ENCODE measurements at regions not wholly inside any gene's neighbourhood (a gene's known extent, or its start where the extent isn't known, plus 50 kb on each side); places are given as distances from the start of the nearest gene placed in this dataset.

DNA sequence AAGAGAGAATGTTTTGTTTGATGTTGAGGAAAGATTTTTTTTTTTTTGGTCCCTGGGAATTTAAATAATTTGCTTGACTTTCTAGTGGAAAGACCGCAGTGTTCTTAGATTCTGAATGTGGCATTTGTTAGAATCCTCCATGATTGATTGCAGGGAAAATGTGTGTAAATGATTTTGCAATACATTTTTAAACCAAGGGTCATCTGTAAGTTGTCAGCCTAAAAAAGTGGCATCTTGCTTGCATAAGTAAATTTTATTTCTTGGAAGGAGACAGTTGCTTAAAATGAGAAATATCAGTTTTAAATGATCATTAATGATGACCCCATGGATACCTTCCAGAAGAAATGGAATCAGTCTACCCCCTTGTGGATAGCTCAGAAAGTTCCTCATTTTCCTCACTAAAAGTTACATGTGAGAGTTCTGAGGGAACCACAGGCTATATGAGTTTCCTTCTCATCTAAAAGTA lies 105.1 kb upstream of the SLC25A48 start:
- Histone ChIP-seq H3K9ac (ENCODE audit: low read depth, low read length) (no peak overlapping the region), H3K9me3 (ENCODE audit: insufficient read depth, low read length, severe bottlenecking) (no peaks in the 10 kb centered on the region), H4K20me1 (ENCODE audit: insufficient read depth, low read length) (no peaks in the 10 kb centered on the region), H2AFZ (ENCODE audit: low read depth, low read length) (no peak overlapping the region), H3K79me2 (ENCODE audit: insufficient read depth, low read length) (no peaks in the 10 kb centered on the region), H3K36me3 (ENCODE audit: insufficient read depth, low read length) (no peaks in the 10 kb centered on the region), H3K27me3 (ENCODE audit: insufficient read depth, low read length, poor library complexity) (peaks cover 6% of the 10 kb centered on the region), H3K4me2 (ENCODE audit: insufficient read depth, low read length) (no peak overlapping the region), H3K4me1 (ENCODE audit: insufficient read depth, low read length) (no peaks in the 10 kb centered on the region), H3K27ac (ENCODE audit: low read length) (no peak overlapping the region), H3K4me3 (ENCODE audit: low read depth in 1 of 2, low read length in 2 of 2) (no peak overlapping the region)
- DNase-seq, result no peak
- no peak for ATAC-seq (ENCODE audit: insufficient read depth, low read depth)
- no peak for TF ChIP-seq EZH2 (IDR thresholded peaks at IDR 0.05; ENCODE audit: borderline replicate concordance, low read depth, low read length, severe bottlenecking)
- TF ChIP-seq, protein P1, sequence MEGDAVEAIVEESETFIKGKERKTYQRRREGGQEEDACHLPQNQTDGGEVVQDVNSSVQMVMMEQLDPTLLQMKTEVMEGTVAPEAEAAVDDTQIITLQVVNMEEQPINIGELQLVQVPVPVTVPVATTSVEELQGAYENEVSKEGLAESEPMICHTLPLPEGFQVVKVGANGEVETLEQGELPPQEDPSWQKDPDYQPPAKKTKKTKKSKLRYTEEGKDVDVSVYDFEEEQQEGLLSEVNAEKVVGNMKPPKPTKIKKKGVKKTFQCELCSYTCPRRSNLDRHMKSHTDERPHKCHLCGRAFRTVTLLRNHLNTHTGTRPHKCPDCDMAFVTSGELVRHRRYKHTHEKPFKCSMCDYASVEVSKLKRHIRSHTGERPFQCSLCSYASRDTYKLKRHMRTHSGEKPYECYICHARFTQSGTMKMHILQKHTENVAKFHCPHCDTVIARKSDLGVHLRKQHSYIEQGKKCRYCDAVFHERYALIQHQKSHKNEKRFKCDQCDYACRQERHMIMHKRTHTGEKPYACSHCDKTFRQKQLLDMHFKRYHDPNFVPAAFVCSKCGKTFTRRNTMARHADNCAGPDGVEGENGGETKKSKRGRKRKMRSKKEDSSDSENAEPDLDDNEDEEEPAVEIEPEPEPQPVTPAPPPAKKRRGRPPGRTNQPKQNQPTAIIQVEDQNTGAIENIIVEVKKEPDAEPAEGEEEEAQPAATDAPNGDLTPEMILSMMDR (IDR thresholded peaks at IDR 0.05; ENCODE audit: borderline replicate concordance, extremely low read depth, low read length, poor library complexity, severe bottlenecking), result no peak

GRCh38 chr5:135724617-135725016 lies 109.8 kb upstream of the SLC25A48 start:
- no peak overlapping the region for H3K27ac ChIP-seq (ENCODE audit: low read length)
- H2AFZ ChIP-seq (ENCODE audit: low read depth, low read length), result no peak overlapping the region
- H3K27me3 ChIP-seq (ENCODE audit: insufficient read depth, low read length, poor library complexity), result peaks cover 6% of the 10 kb centered on the region

GRCh38 chr5:135723491-135723890 lies 111.0 kb upstream of the SLC25A48 start:
- Histone ChIP-seq H3K9ac (ENCODE audit: low read depth, low read length) (no peak overlapping the region), H3K36me3 (ENCODE audit: insufficient read depth, low read length) (no peaks in the 10 kb centered on the region), H3K79me2 (ENCODE audit: insufficient read depth, low read length) (no peaks in the 10 kb centered on the region), H4K20me1 (ENCODE audit: insufficient read depth, low read length) (no peaks in the 10 kb centered on the region), H3K27me3 (ENCODE audit: insufficient read depth, low read length, poor library complexity) (peaks cover 6% of the 10 kb centered on the region), H3K4me2 (ENCODE audit: insufficient read depth, low read length) (no peak overlapping the region), H3K9me3 (ENCODE audit: insufficient read depth, low read length, severe bottlenecking) (no peaks in the 10 kb centered on the region), H3K4me3 (ENCODE audit: low read depth in 1 of 2, low read length in 2 of 2) (no peak overlapping the region), H3K4me1 (ENCODE audit: insufficient read depth, low read length) (no peaks in the 10 kb centered on the region), H2AFZ (ENCODE audit: low read depth, low read length) (no peak overlapping the region), H3K27ac (ENCODE audit: low read length) (no peak overlapping the region)
- ATAC-seq (ENCODE audit: insufficient read depth, low read depth) (no peak), DNase-seq (no peak)
- TF ChIP-seq EZH2 (IDR thresholded peaks at IDR 0.05; ENCODE audit: borderline replicate concordance, low read depth, low read length, severe bottlenecking), result no peak
- TF ChIP-seq, protein P1 (IDR thresholded peaks at IDR 0.05; ENCODE audit: borderline replicate concordance, extremely low read depth, low read length, poor library complexity, severe bottlenecking), result no peak

More at GRCh38 chr5:135724617-135725016, 109.8 kb upstream of the SLC25A48 start:
- no peak overlapping the region for H3K4me3 ChIP-seq (ENCODE audit: low read depth in 1 of 2, low read length in 2 of 2)
- H4K20me1 ChIP-seq (ENCODE audit: insufficient read depth, low read length), result no peaks in the 10 kb centered on the region
- TF ChIP-seq EZH2 (IDR thresholded peaks at IDR 0.05; ENCODE audit: borderline replicate concordance, low read depth, low read length, severe bottlenecking), result no peak
- TF ChIP-seq, protein P1 (IDR thresholded peaks at IDR 0.05; ENCODE audit: borderline replicate concordance, extremely low read depth, low read length, poor library complexity, severe bottlenecking), result no peak
- H3K79me2 ChIP-seq (ENCODE audit: insufficient read depth, low read length), result no peaks in the 10 kb centered on the region
- H3K4me2 ChIP-seq (ENCODE audit: insufficient read depth, low read length), result no peak overlapping the region
- no peak for ATAC-seq (ENCODE audit: insufficient read depth, low read depth)
- no peaks in the 10 kb centered on the region for H3K4me1 ChIP-seq (ENCODE audit: insufficient read depth, low read length)
- no peaks in the 10 kb centered on the region for H3K9me3 ChIP-seq (ENCODE audit: insufficient read depth, low read length, severe bottlenecking)
- H3K36me3 ChIP-seq (ENCODE audit: insufficient read depth, low read length), result no peaks in the 10 kb centered on the region
- DNase-seq, result no peak
- H3K9ac ChIP-seq (ENCODE audit: low read depth, low read length), result no peak overlapping the region

Data from DND-41 (cell line).